ENCODE measurements at regions not wholly inside any gene's neighbourhood (a gene's known extent, or its start where the extent isn't known, plus 50 kb on each side); places are given as distances from the start of the nearest gene placed in this dataset.

DNA sequence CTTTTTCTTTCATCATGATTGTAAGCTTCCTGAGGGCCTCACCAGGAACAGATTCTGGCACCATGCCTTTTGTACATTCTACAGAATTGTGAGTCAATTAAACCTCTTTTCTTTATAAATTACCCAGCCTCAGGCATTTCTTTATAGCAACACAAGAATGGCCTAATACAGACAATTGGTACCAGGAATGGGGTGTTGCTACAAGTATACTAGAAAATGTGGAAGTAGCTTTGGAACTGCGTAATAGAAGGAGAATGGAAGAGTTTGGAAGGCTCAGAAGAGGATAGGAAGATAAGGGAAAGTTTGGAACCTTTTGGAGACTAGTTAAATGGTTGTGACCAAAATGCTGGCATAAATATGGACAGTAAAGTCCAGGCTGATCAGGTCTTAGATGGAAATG lies 108.9 kb upstream of the PLSCR4 start:
- TF ChIP-seq CTCF (IDR thresholded peaks at IDR 0.05) (no peak), POLR2A (IDR thresholded peaks at IDR 0.05) (no peak)
